ENCODE measurements at regions not wholly inside any gene's neighbourhood (a gene's known extent, or its start where the extent isn't known, plus 50 kb on each side); places are given as distances from the start of the nearest gene placed in this dataset.

GRCh38 chr19:13556552-13556951 is 50.3 kb upstream of the CACNA1A start:
- Histone ChIP-seq H3K4me3 (ENCODE audit: low read depth in 1 of 2, low read length in 2 of 2) (no peak overlapping the region), H3K9me3 (ENCODE audit: control insufficient read depth in 1 of 2, low read length in 2 of 2) (no peaks in the 10 kb centered on the region), H3K4me1 (ENCODE audit: control insufficient read depth in 1 of 2, insufficient read depth in 2 of 2, low read length in 2 of 2) (no peaks in the 10 kb centered on the region), H3K9ac (ENCODE audit: low read depth in 1 of 2, low read length in 2 of 2) (no peak overlapping the region), H3K36me3 (ENCODE audit: control insufficient read depth in 1 of 2, insufficient read depth in 2 of 2, low read length in 2 of 2) (no peaks in the 10 kb centered on the region), H3K27me3 (ENCODE audit: control insufficient read depth in 1 of 2, insufficient read depth in 2 of 2, low read length in 2 of 2) (peaks cover 0 to 3% of the 10 kb centered on the region in 2 donors), H3K27ac (ENCODE audit: low read depth, low read length) (no peak overlapping the region)

Measured in duodenal mucosa (tissue), 2 donors.